ENCODE measurements at regions not wholly inside any gene's neighbourhood (a gene's known extent, or its start where the extent isn't known, plus 50 kb on each side); places are given as distances from the start of the nearest gene placed in this dataset.

- DNase-seq, result no peak
These were observed 200.7 kb downstream of the SOCS6 start for GRCh38 chr18:70489571-70489970.

- peak; percentile 35 for DNase-seq
These were observed 181.1 kb downstream of the SOCS6 start for GRCh38 chr18:70469916-70470315.

- DNase-seq, result no peak
These were observed 180.2 kb downstream of the SOCS6 start for GRCh38 chr18:70468861-70469547.

- peak; percentile 74 for DNase-seq
These were observed 175.7 kb downstream of the SOCS6 start for GRCh38 chr18:70464343-70465114.

GRCh38 chr18:70463085-70463484 lies 174.2 kb downstream of the SOCS6 start:
- no peak for DNase-seq

GRCh38 chr18:70462078-70462439 lies 173.2 kb downstream of the SOCS6 start:
- no peak for DNase-seq

GRCh38 chr18:70461323-70462077 lies 172.7 kb downstream of the SOCS6 start:
- no peak for DNase-seq

GRCh38 chr18:70459731-70460130 lies 170.9 kb downstream of the SOCS6 start:
- no peak for DNase-seq

GRCh38 chr18:70459251-70459650 lies 170.4 kb downstream of the SOCS6 start:
- no peak for DNase-seq

- no peak for DNase-seq
These were observed 168.9 kb downstream of the SOCS6 start for GRCh38 chr18:70457788-70458187.

- no peak for DNase-seq
These were observed 168.4 kb downstream of the SOCS6 start for GRCh38 chr18:70457223-70457622.

- no peak for DNase-seq
These were observed 167.5 kb downstream of the SOCS6 start for GRCh38 chr18:70456376-70456775.

- no peak for DNase-seq
These were observed 166.9 kb downstream of the SOCS6 start for GRCh38 chr18:70455731-70456130.

GRCh38 chr18:70454704-70455322 lies 166.0 kb downstream of the SOCS6 start:
- DNase-seq, result peak; percentile 38

GRCh38 chr18:70453058-70453775 lies 164.4 kb downstream of the SOCS6 start:
- no peak for DNase-seq

- no peak for DNase-seq
These were observed 163.7 kb downstream of the SOCS6 start for GRCh38 chr18:70452501-70452900.

GRCh38 chr18:70450426-70451253 lies 161.8 kb downstream of the SOCS6 start:
- DNase-seq, result no peak

GRCh38 chr18:70448588-70448987 lies 159.7 kb downstream of the SOCS6 start:
- no peak for DNase-seq

GRCh38 chr18:70446063-70446462 lies 157.2 kb downstream of the SOCS6 start:
- no peak for DNase-seq

GRCh38 chr18:70442933-70443332 lies 154.1 kb downstream of the SOCS6 start:
- DNase-seq, result no peak

- no peak for DNase-seq
These were observed 144.1 kb downstream of the SOCS6 start for GRCh38 chr18:70432804-70433400.
